Keratinocyte (primary cell): ENCODE measurements at regions not wholly inside any gene's neighbourhood (a gene's known extent, or its start where the extent isn't known, plus 50 kb on each side); places are given as distances from the start of the nearest gene placed in this dataset.

Source experiments
- DNase-seq: peaks from one replicate; pipeline ENCODE4 v3.0.0-alpha.2; 2011; ENCODE audit warnings: low read depth, missing footprints, low spot score
- FAIRE-seq: peaks from 2 replicates; lab custom pipeline; 2011; peaks lifted over from hg19 to GRCh38; lab: Jason Lieb, UNC
- H2AFZ ChIP-seq: 2 replicates; pipeline ENCODE4 v1.6.0; 2012; ENCODE audit warnings: low read length, control low read depth, inconsistent platforms; ENCODE audit not compliant: control insufficient read depth
- H3K27ac ChIP-seq: 2 replicates; pipeline ENCODE4 v1.5.1; 2011; ENCODE audit warnings: low read length; ENCODE audit not compliant: control insufficient read depth, insufficient read depth
- H3K27me3 ChIP-seq: 3 replicates; pipeline ENCODE4 v1.6.0; 2011; ENCODE audit warnings: low read length; ENCODE audit not compliant: control insufficient read depth, insufficient read depth; ENCODE audit errors: extremely low read depth
- H3K36me3 ChIP-seq, 2 experiments: 2 replicates in 1 of 2; 3 replicates in 1 of 2; pipeline ENCODE4 v1.5.1; 2011; ENCODE audit warnings: low read length in 2 of 2, mild to moderate bottlenecking in 1 of 2; ENCODE audit not compliant: control insufficient read depth in 2 of 2, insufficient read depth in 2 of 2; ENCODE audit errors: extremely low read depth in 1 of 2
- H3K4me1 ChIP-seq: 3 replicates; pipeline ENCODE4 v1.5.1; 2011; ENCODE audit warnings: low read length; ENCODE audit not compliant: control insufficient read depth, insufficient read depth; ENCODE audit errors: extremely low read depth
- H3K4me2 ChIP-seq: 3 replicates; pipeline ENCODE4 v1.6.0; 2011; ENCODE audit warnings: low read depth, low read length; ENCODE audit not compliant: control insufficient read depth, insufficient read depth; ENCODE audit errors: extremely low read depth
- H3K4me3 ChIP-seq, 3 experiments: fragments of 200-600 bp in 1 of 3; sonication (generic) in 1 of 3; 2 replicates in 2 of 3; 3 replicates in 1 of 3; pipeline ENCODE4 v1.5.1; 2011 to 2016; ENCODE audit warnings: low read length in 3 of 3, mild to moderate bottlenecking in 3 of 3, control low read depth in 2 of 3, inconsistent platforms in 1 of 3, low read depth in 1 of 3, mixed read lengths in 1 of 3, mixed run types in 1 of 3, moderate library complexity in 1 of 3; ENCODE audit not compliant: control insufficient read depth in 2 of 3, insufficient read depth in 2 of 3; ENCODE audit errors: extremely low read depth in 1 of 3
- H3K79me2 ChIP-seq: 2 replicates; pipeline ENCODE4 v1.6.0; 2012; ENCODE audit warnings: low read length; ENCODE audit not compliant: control insufficient read depth, insufficient read depth
- H3K9ac ChIP-seq: 3 replicates; pipeline ENCODE4 v1.6.0; 2011; ENCODE audit warnings: low read length; ENCODE audit not compliant: control insufficient read depth, insufficient read depth; ENCODE audit errors: extremely low read depth
- H3K9me1 ChIP-seq: 3 replicates; pipeline ENCODE4 v1.6.0; 2011; ENCODE audit warnings: low read length; ENCODE audit not compliant: control insufficient read depth, insufficient read depth; ENCODE audit errors: extremely low read depth
- H3K9me3 ChIP-seq: 2 replicates; pipeline ENCODE4 v1.5.1; 2012; ENCODE audit warnings: low read depth, low read length; ENCODE audit not compliant: control insufficient read depth
- H4K20me1 ChIP-seq: 3 replicates; pipeline ENCODE4 v1.6.0; 2011; ENCODE audit warnings: low read length; ENCODE audit not compliant: control insufficient read depth, insufficient read depth; ENCODE audit errors: extremely low read depth
- EZH2 ChIP-seq: IDR thresholded peaks from one replicate; pipeline ENCODE4 v1.6.1; 2012; ENCODE audit warnings: inconsistent platforms, mild to moderate bottlenecking, low read length, moderate library complexity
- dilution Hi-C: fragments of 300-500 bp; cut with MboI; formaldehyde crosslinking; loops from one replicate; pipeline ENCODE4 v1.7.0; 2020; ENCODE audit warnings: low sequenced_read_pairs; ENCODE audit not compliant: extremely low pct_ligation_motif_present
- TF ChIP-seq, protein P1 (sequence below), 3 experiments: IDR thresholded peaks in 1 of 3; conservative IDR thresholded peaks in 1 of 3; optimal IDR thresholded peaks in 1 of 3; 2 replicates in 2 of 3; 3 replicates in 1 of 3; pipeline versions ENCODE3 to v1.5.1; 2011; ENCODE audit warnings: low read length in 3 of 3, mild to moderate bottlenecking in 3 of 3, moderate library complexity in 2 of 3, control low read depth in 1 of 3, inconsistent platforms in 1 of 3; ENCODE audit not compliant: insufficient read depth in 2 of 3; ENCODE audit errors: extremely low read depth in 1 of 3

DNA sequence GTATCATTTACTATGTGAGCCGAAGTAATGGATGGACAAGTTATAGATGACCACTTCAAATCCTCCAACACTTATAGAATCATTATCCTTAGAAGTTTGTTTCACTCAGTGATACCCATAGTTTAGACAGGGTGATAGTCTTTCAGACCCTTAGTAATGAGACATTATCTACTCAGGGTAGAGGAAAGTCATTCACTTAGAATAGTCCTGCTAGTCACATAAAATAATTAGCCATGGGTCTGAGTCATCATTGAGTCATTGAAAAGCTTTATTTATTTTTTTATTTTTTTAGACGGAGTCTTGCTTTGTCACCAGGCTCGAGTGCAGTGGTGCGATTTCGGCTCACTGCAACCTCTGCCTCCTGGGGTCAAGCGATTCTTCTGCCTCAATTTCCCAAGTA is 321.7 kb upstream of the FSTL5 start:
- FAIRE-seq (no peak), DNase-seq (no peak)
- dilution Hi-C loops = no loop called here
- H3K36me3 ChIP-seq = no peaks in the 10 kb centered on the region
- TF ChIP-seq, protein P1, sequence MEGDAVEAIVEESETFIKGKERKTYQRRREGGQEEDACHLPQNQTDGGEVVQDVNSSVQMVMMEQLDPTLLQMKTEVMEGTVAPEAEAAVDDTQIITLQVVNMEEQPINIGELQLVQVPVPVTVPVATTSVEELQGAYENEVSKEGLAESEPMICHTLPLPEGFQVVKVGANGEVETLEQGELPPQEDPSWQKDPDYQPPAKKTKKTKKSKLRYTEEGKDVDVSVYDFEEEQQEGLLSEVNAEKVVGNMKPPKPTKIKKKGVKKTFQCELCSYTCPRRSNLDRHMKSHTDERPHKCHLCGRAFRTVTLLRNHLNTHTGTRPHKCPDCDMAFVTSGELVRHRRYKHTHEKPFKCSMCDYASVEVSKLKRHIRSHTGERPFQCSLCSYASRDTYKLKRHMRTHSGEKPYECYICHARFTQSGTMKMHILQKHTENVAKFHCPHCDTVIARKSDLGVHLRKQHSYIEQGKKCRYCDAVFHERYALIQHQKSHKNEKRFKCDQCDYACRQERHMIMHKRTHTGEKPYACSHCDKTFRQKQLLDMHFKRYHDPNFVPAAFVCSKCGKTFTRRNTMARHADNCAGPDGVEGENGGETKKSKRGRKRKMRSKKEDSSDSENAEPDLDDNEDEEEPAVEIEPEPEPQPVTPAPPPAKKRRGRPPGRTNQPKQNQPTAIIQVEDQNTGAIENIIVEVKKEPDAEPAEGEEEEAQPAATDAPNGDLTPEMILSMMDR (optimal IDR thresholded peaks at IDR 0.05 in 1 of 3, IDR thresholded peaks at IDR 0.05 in 1 of 3, conservative IDR thresholded peaks at IDR 0.05 in 1 of 3; ENCODE audit: extremely low read depth in 1 of 3, insufficient read depth in 2 of 3, low read length in 3 of 3) = no peak
- TF ChIP-seq EZH2 = no peak
- H2AFZ ChIP-seq = no peak overlapping the region
- H3K4me2 ChIP-seq = no peak overlapping the region
- no peak overlapping the region for H3K9ac ChIP-seq
- no peaks in the 10 kb centered on the region for H4K20me1 ChIP-seq
- H3K4me3 ChIP-seq = no peak overlapping the region
- H3K79me2 ChIP-seq = no peaks in the 10 kb centered on the region
- no peak overlapping the region for H3K27ac ChIP-seq
- no peaks in the 10 kb centered on the region for H3K27me3 ChIP-seq
- no peaks in the 10 kb centered on the region for H3K9me1 ChIP-seq
- no peaks in the 10 kb centered on the region for H3K9me3 ChIP-seq
- no peaks in the 10 kb centered on the region for H3K4me1 ChIP-seq

DNA sequence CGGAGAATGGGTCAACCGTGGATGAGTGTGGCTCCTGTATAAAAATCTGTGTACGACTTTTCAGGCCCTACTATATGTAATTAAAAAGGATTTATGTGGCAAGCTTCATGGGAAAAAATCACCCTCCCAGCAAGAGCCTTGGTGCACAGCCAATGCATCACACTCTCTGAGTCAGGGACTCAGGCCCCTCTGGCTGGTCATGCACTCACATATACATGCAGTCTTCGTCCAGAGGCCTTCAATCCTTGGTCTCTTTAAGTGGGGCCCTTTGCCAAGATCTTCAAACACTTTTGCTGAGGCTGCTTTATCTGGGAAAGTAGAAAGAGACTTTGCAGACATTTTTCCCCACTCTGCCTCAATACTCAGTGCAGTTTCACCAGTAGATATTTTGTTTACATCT is 311.4 kb upstream of the FSTL5 start:
- no peaks in the 10 kb centered on the region for H3K79me2 ChIP-seq
- no peak overlapping the region for H3K9ac ChIP-seq
- H3K9me1 ChIP-seq = no peaks in the 10 kb centered on the region
- no peaks in the 10 kb centered on the region for H4K20me1 ChIP-seq
- H3K9me3 ChIP-seq = no peaks in the 10 kb centered on the region
- H3K4me1 ChIP-seq = no peaks in the 10 kb centered on the region
- no peak overlapping the region for H3K4me2 ChIP-seq
- TF ChIP-seq EZH2 = no peak
- TF ChIP-seq, protein P1 (optimal IDR thresholded peaks at IDR 0.05 in 1 of 3, IDR thresholded peaks at IDR 0.05 in 1 of 3, conservative IDR thresholded peaks at IDR 0.05 in 1 of 3; ENCODE audit: extremely low read depth in 1 of 3, insufficient read depth in 2 of 3, low read length in 3 of 3) = no peak
- no peak overlapping the region for H3K4me3 ChIP-seq
- no peak overlapping the region for H3K27ac ChIP-seq
- FAIRE-seq = no peak
- no peak for DNase-seq
- H3K36me3 ChIP-seq = no peaks in the 10 kb centered on the region
- H2AFZ ChIP-seq = no peak overlapping the region
- H3K27me3 ChIP-seq = no peaks in the 10 kb centered on the region
- dilution Hi-C loops = no loop called here
